Duodenal mucosa (tissue), 2 donors: ENCODE measurements at regions not wholly inside any gene's neighbourhood (a gene's known extent, or its start where the extent isn't known, plus 50 kb on each side); places are given as distances from the start of the nearest gene placed in this dataset.
"Not testable (repeated sequence)": the region's sequence is repeated elsewhere in the genome, so short reads cannot be mapped to it uniquely, and the experiment has no call there.

ENCODE experiments used
- H3K27ac ChIP-seq: one replicate; pipeline ENCODE4 v1.7.0; 2013; ENCODE audit warnings: low read depth, low read length
- H3K27me3 ChIP-seq, 2 donors: one replicate each; pipeline ENCODE4 v1.7.0; 2013; ENCODE audit warnings: low read length in 2 of 2, control low read depth in 1 of 2; ENCODE audit not compliant: insufficient read depth in 2 of 2, control insufficient read depth in 1 of 2
- H3K36me3 ChIP-seq, 2 donors: one replicate each; pipeline ENCODE4 v1.7.0; 2013; ENCODE audit warnings: low read length in 2 of 2, control low read depth in 1 of 2; ENCODE audit not compliant: insufficient read depth in 2 of 2, control insufficient read depth in 1 of 2
- H3K4me1 ChIP-seq, 2 donors: one replicate each; pipeline ENCODE4 v1.7.0; 2013; ENCODE audit warnings: low read length in 2 of 2, control low read depth in 1 of 2; ENCODE audit not compliant: insufficient read depth in 2 of 2, control insufficient read depth in 1 of 2
- H3K4me3 ChIP-seq, 2 donors: one replicate each; pipeline ENCODE4 v1.7.0; 2013; ENCODE audit warnings: low read length in 2 of 2, low read depth in 1 of 2
- H3K9ac ChIP-seq, 2 donors: one replicate each; pipeline ENCODE4 v1.7.0; 2013; ENCODE audit warnings: low read length in 2 of 2, low read depth in 1 of 2
- H3K9me3 ChIP-seq, 2 donors: one replicate each; pipeline ENCODE4 v1.7.0; 2013; ENCODE audit warnings: low read length in 2 of 2, control low read depth in 1 of 2; ENCODE audit not compliant: control insufficient read depth in 1 of 2

DNA sequence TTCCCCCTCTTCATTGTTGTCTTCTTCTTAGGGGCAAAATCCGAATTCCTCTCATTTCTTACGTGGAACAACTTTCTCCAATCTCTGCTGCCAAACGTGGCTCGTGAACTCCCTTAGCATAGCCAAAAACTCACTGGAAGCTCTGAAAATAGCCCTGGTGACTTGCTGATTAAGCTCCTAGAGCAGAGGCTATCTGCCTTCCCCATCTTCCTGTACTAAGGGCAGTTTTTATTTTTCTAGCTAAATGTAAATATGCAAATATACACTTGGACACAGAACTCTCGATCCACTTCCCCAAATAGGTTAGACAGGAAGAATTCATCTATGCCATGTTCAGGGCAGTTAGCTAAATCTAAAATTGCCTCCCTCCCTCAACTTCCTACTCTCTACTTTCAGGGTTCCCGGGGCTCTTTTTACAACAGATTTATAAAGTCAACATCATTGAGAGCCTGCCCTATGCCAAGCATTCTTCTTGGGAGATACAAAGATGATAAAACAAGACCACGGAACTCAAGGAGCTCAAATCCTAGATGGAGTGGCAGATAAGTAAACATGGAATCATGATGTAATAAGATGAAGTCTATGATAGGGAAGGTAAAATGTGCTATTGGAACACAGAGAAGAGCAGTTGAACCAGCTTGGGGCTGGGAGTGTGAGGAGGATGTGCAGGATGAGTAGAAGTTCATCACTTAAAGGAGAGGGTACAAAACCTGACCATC is 59.4 kb upstream of the FMOD start:
- H3K27me3 ChIP-seq, result no peaks in the 10 kb centered on the region
- peaks cover 29 to 35% of the 10 kb centered on the region in 2 donors for H3K4me1 ChIP-seq
- H3K27ac ChIP-seq, result no peak overlapping the region
- H3K4me3 ChIP-seq, result no peak overlapping the region
- no peak overlapping the region for H3K9ac ChIP-seq
- H3K36me3 ChIP-seq, result peaks cover 0 to 9% of the 10 kb centered on the region in 2 donors
- H3K9me3 ChIP-seq, result no peaks in the 10 kb centered on the region

DNA sequence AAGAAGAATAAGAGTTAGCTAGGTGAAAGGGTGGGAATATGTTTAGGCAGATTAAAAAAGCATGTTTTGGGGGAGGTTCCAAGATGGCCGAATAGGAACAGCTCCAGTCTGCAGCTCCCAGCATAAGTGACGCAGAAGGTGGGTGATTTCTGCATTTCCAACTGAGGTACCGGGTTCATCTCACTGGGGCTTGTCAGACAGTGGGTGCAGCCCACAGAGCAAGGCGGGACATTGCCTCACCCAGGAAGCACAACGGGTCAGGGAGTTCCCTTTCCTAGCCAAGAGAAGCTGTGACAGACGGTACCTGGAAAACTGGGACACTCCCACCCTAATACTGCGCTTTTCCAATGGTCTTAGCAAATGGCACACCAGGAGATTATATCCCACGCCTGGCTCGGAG is 60.5 kb upstream of the FMOD start:
- not testable (repeated sequence) for H3K4me3 ChIP-seq, H3K9ac ChIP-seq, H3K27me3 ChIP-seq, H3K27ac ChIP-seq, H3K9me3 ChIP-seq, H3K36me3 ChIP-seq
- peaks cover 27 to 34% of the 10 kb centered on the region in 2 donors for H3K4me1 ChIP-seq

DNA sequence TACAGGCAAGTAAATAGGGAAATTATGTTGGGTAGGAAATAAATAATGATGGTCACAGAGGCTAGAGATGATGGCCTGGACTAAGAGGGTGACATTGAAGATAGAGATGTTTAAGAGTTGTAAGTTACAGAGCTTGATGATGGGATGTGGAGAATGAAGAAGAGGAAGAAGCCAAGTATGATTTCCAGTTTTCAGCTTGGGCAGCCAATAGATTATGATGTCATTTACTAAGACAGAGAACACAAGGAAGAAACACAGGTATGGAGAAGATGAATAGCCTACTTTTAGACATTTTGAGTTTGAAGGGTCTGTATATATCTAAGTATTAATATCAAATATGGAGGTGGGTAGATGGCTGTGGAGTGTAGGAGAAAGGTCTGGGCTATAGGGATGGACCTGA is 56.0 kb upstream of the PRELP start:
- H3K4me3 ChIP-seq, result no peak overlapping the region
- H3K36me3 ChIP-seq, result no peaks in the 10 kb centered on the region
- H3K9ac ChIP-seq, result no peak overlapping the region
- H3K27me3 ChIP-seq, result no peaks in the 10 kb centered on the region
- no peak overlapping the region for H3K27ac ChIP-seq
- peaks cover 4% of the 10 kb centered on the region in 2 donors for H3K4me1 ChIP-seq
- no peaks in the 10 kb centered on the region for H3K9me3 ChIP-seq

GRCh38 chr1:203420263-203420662 is 55.3 kb upstream of the PRELP start:
- Histone ChIP-seq H3K9ac (no peak overlapping the region), H3K4me1 (peaks cover 11% of the 10 kb centered on the region in 2 donors), H3K4me3 (no peak overlapping the region), H3K36me3 (no peaks in the 10 kb centered on the region), H3K27ac (no peak overlapping the region), H3K27me3 (no peaks in the 10 kb centered on the region), H3K9me3 (no peaks in the 10 kb centered on the region)

- Histone ChIP-seq H3K9me3 (no peaks in the 10 kb centered on the region), H3K27ac (no peak overlapping the region), H3K9ac (no peak overlapping the region), H3K36me3 (no peaks in the 10 kb centered on the region), H3K27me3 (no peaks in the 10 kb centered on the region), H3K4me3 (no peak overlapping the region), H3K4me1 (peaks cover 21% of the 10 kb centered on the region in 2 donors)
Observed at GRCh38 chr1:203421246-203421645, 54.4 kb upstream of the PRELP start.

- H3K36me3 ChIP-seq, result no peaks in the 10 kb centered on the region
- peaks cover 0 to under 1% of the 10 kb centered on the region in 2 donors for H3K27me3 ChIP-seq
- H3K4me1 ChIP-seq, result peaks cover 24 to 25% of the 10 kb centered on the region in 2 donors
- H3K4me3 ChIP-seq, result no peak overlapping the region
- H3K9me3 ChIP-seq, result no peaks in the 10 kb centered on the region
- H3K27ac ChIP-seq, result no peak overlapping the region
- no peak overlapping the region for H3K9ac ChIP-seq
Observed at GRCh38 chr1:203422116-203422515, 53.5 kb upstream of the PRELP start.

GRCh38 chr1:203422656-203423055 is 53.0 kb upstream of the PRELP start:
- Histone ChIP-seq H3K27ac (no peak overlapping the region), H3K9me3 (no peaks in the 10 kb centered on the region), H3K36me3 (no peaks in the 10 kb centered on the region), H3K4me1 (peaks cover 24 to 25% of the 10 kb centered on the region in 2 donors), H3K9ac (no peak overlapping the region), H3K27me3 (peaks cover 0 to 4% of the 10 kb centered on the region in 2 donors), H3K4me3 (no peak overlapping the region)

- H3K4me3 ChIP-seq, result no peak overlapping the region
- H3K36me3 ChIP-seq, result no peaks in the 10 kb centered on the region
- peaks cover 0 to 4% of the 10 kb centered on the region in 2 donors for H3K27me3 ChIP-seq
- H3K4me1 ChIP-seq, result peaks cover 24 to 25% of the 10 kb centered on the region in 2 donors
- H3K27ac ChIP-seq, result no peak overlapping the region
- no peak overlapping the region for H3K9ac ChIP-seq
- H3K9me3 ChIP-seq, result no peaks in the 10 kb centered on the region
Observed at GRCh38 chr1:203424285-203424684, 51.3 kb upstream of the PRELP start.

GRCh38 chr1:203424861-203425662 is 50.5 kb upstream of the PRELP start:
- no peaks in the 10 kb centered on the region for H3K36me3 ChIP-seq
- peak overlapping the region in 1 of 2 donors; percentile 26 for H3K9ac ChIP-seq
- peaks cover 29% of the 10 kb centered on the region in 2 donors for H3K4me1 ChIP-seq
- peak overlapping the region; percentile 3 for H3K27ac ChIP-seq
- peak overlapping the region; percentile 60 to 73 for H3K4me3 ChIP-seq
- no peaks in the 10 kb centered on the region for H3K9me3 ChIP-seq
- H3K27me3 ChIP-seq, result peaks cover 0 to 4% of the 10 kb centered on the region in 2 donors

DNA sequence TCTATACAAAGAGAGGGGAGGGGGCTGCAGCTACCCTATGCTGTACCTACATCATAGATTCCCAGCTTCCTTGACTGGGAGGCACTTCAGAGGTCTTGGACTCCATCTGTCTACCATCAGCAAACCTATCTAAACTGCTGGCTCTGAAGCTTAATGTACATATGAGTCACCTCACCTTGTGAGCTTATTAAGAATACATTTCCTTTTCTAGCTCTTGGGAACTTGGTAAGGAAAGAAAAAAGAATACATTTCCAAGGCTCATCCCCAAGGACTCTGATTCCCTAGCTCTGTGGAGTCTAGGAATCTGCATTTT is 50.0 kb upstream of the PRELP start:
- Histone ChIP-seq H3K4me3 (peak overlapping the region; percentile 60 to 73), H3K4me1 (peaks cover 30% of the 10 kb centered on the region in 2 donors), H3K27me3 (peaks cover 0 to 4% of the 10 kb centered on the region in 2 donors), H3K9ac (peak overlapping the region; percentile 26 to 73), H3K27ac (peak overlapping the region; percentile 3), H3K9me3 (no peaks in the 10 kb centered on the region), H3K36me3 (no peaks in the 10 kb centered on the region)
